ENCODE measurements at regions not wholly inside any gene's neighbourhood (a gene's known extent, or its start where the extent isn't known, plus 50 kb on each side); places are given as distances from the start of the nearest gene placed in this dataset.

DNA sequence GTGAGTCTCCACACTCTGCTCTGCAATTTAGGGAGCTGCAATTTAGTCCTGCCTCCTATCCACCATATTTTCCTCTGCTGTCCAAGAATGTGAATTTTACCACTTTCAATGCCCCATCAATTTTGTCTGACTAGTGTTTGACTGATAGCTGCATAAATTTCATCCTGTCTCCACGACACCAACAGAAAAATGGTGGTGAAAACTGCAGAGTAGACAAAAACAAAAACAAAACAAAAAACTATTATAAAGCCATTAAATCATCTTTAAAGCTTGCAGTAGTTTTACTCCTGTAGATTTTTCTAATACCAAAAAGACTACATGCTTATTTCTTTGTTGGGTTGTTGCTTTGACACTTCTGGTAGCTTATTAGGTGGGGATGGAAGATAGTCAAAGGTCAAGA, 322.0 kb downstream of the PAX1 start:
- TF ChIP-seq CTCF (IDR thresholded peaks at IDR 0.05) (no peak), POLR2AphosphoS5 (IDR thresholded peaks at IDR 0.05; ENCODE audit: insufficient read depth in 1 of 2, low read depth in 1 of 2) (no peak), POLR2A (IDR thresholded peaks at IDR 0.05) (no peak)

Measured in vagina (tissue), 2 donors.